ENCODE measurements at regions not wholly inside any gene's neighbourhood (a gene's known extent, or its start where the extent isn't known, plus 50 kb on each side); places are given as distances from the start of the nearest gene placed in this dataset.
"Not testable (repeated sequence)": the region's sequence is repeated elsewhere in the genome, so short reads cannot be mapped to it uniquely, and the experiment has no call there.

- DNase-seq: no peak
Measured at GRCh38 chr17:11182430-11182829, 58.6 kb upstream of the SHISA6 start.

GRCh38 chr17:11178581-11178980 lies 62.4 kb upstream of the SHISA6 start:
- DNase-seq: no peak

GRCh38 chr17:11177340-11177739 lies 63.7 kb upstream of the SHISA6 start:
- no peak for DNase-seq

GRCh38 chr17:11176549-11176948 lies 64.5 kb upstream of the SHISA6 start:
- DNase-seq: no peak

- DNase-seq: no peak
Measured at GRCh38 chr17:11170881-11171280, 70.1 kb upstream of the SHISA6 start.

GRCh38 chr17:11151818-11152425 lies 89.1 kb upstream of the SHISA6 start:
- DNase-seq: no peak

- DNase-seq: not testable (repeated sequence)
Measured at GRCh38 chr17:11150906-11151511, 90.0 kb upstream of the SHISA6 start.

- DNase-seq: peak in 1 of 2 experiments; percentile 0
Measured at GRCh38 chr17:11144358-11145233, 96.4 kb upstream of the SHISA6 start.

- no peak for DNase-seq
Measured at GRCh38 chr17:11142231-11142630, 98.8 kb upstream of the SHISA6 start.

- DNase-seq: no peak
Measured at GRCh38 chr17:11140501-11140900, 100.5 kb upstream of the SHISA6 start.

- no peak for DNase-seq
Measured at GRCh38 chr17:11140043-11140442, 101.0 kb upstream of the SHISA6 start.

- no peak for DNase-seq
Measured at GRCh38 chr17:11138023-11138422, 103.0 kb upstream of the SHISA6 start.

GRCh38 chr17:11135819-11136218 lies 105.2 kb upstream of the SHISA6 start:
- DNase-seq: no peak

- no peak for DNase-seq
Measured at GRCh38 chr17:11130367-11130766, 110.6 kb upstream of the SHISA6 start.

- DNase-seq: no peak
Measured at GRCh38 chr17:11122908-11123307, 118.1 kb upstream of the SHISA6 start.

GRCh38 chr17:11121341-11121985 lies 119.5 kb upstream of the SHISA6 start:
- no peak for DNase-seq

- no peak for DNase-seq
Measured at GRCh38 chr17:11109106-11109505, 131.9 kb upstream of the SHISA6 start.

GRCh38 chr17:11105141-11105540 lies 135.9 kb upstream of the SHISA6 start:
- no peak for DNase-seq

- no peak for DNase-seq
Measured at GRCh38 chr17:11097121-11097520, 143.9 kb upstream of the SHISA6 start.

- no peak for DNase-seq
Measured at GRCh38 chr17:11094331-11094730, 146.7 kb upstream of the SHISA6 start.

- no peak for DNase-seq
Measured at GRCh38 chr17:11086646-11087340, 154.2 kb upstream of the SHISA6 start.

- no peak for DNase-seq
Measured at GRCh38 chr17:11082559-11082958, 158.5 kb upstream of the SHISA6 start.

GRCh38 chr17:11081342-11081741 lies 159.7 kb upstream of the SHISA6 start:
- no peak for DNase-seq
